Head of caudate nucleus (tissue), 42 donors: ENCODE measurements at regions not wholly inside any gene's neighbourhood (a gene's known extent, or its start where the extent isn't known, plus 50 kb on each side); places are given as distances from the start of the nearest gene placed in this dataset.
A peak's percentile ranks its signal among the peaks of the same experiment; 100 is the strongest.
"Not testable (repeated sequence)": the region's sequence is repeated elsewhere in the genome, so short reads cannot be mapped to it uniquely, and the experiment has no call there.

Experiments used
- DNase-seq, 42 donors: peaks; one replicate each; pipeline versions ENCODE4 v3.0.0 to v3.0.0-alpha.2; 2020 to 2021; ENCODE audit warnings: mixed read lengths in 7 of 42
- intact Hi-C: fragments of 100-400 bp; cut with DNase I; formaldehyde crosslinking; loops from one replicate; pipeline ENCODE4 v1.15.0; 2022

DNA sequence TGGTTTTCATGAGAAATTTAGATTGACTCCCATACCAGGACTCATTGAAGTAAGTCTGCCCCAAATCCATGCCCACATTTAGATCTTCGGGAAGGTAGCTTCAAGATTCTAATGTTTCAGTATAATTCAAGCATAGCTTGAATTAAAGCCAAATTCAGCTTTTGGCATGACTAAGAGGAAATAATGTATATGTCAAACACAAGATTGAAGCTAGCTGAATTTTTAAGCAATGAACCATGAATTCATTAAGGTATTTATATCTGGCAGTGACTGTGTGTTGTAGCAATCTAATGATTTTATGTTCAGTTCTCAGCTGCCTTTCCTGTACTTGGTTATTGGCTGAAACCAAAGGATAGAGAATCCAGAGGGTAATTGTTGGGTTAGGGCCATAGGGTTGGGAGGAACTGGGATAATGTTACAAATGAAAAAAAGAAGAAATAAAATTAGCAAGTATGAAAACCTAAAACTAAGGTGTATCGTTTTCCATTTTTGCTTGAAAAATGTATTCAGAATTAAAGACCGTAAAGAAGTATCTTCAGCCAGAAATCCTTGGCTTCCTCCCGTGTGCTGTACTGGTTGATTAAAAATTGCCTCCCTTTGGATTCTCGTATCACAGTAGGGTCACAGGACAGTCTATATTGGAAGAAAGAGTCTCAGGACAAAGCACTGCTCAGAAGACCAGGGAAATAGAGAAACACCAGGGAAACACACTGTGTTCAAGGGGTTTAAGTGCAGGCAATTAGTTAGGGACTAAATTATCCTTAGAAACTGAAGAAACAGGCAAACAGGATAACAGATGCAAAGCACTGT lies 119.0 kb upstream of the FN1 start:
- intact Hi-C loops, result no loop called here
- DNase-seq, result no peak

- intact Hi-C loops, result no loop called here
- DNase-seq, result no peak
Observed at GRCh38 chr2:215553946-215554345, 118.1 kb upstream of the FN1 start.

- no peak for DNase-seq
- intact Hi-C loops, result no loop called here
Observed at GRCh38 chr2:215552144-215552580, 116.3 kb upstream of the FN1 start.

- intact Hi-C loops, result no loop called here
- no peak for DNase-seq
Observed at GRCh38 chr2:215550331-215550730, 114.5 kb upstream of the FN1 start.

GRCh38 chr2:215548714-215549113 lies 112.8 kb upstream of the FN1 start:
- intact Hi-C loops, result no loop called here
- DNase-seq, result no peak

DNA sequence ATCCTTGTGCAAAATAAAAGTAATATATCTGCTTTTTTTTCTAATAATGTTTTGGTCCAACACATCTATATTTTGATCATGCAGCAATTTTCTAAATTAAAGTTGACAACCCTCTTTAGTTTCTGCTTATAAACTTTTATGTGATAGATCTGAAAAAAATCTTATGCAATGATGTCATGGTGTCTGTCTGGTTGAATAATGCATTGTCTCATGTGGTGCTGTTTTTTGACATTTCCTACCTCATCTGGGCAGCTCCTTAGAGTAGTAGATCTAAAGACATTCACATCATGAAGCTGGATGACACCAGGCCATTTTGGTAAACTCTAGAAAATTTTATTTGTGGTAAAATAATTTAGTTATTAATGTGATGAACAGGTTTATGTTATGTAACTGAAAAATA lies 106.8 kb upstream of the FN1 start:
- DNase-seq, result no peak
- intact Hi-C loops, result no loop called here

DNA sequence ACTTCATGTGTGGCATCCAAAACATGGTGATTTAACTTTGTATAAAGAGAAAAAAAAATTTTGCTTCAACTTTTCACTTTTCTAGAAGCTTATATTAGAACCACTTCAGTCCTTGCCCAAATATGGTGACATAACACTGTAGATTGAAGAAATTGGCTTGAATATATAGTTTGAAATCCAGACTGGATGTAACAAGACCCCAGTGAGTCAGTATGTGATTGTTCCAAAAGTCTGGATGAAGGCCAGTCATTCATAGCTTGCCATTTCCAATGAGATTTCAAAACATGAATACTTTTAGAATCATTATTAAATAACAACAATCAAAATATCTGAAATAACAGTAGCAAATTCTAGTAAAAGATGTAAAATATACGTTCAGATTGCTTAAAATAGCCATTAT lies 104.8 kb upstream of the FN1 start:
- no peak for DNase-seq
- intact Hi-C loops, result no loop called here

DNA sequence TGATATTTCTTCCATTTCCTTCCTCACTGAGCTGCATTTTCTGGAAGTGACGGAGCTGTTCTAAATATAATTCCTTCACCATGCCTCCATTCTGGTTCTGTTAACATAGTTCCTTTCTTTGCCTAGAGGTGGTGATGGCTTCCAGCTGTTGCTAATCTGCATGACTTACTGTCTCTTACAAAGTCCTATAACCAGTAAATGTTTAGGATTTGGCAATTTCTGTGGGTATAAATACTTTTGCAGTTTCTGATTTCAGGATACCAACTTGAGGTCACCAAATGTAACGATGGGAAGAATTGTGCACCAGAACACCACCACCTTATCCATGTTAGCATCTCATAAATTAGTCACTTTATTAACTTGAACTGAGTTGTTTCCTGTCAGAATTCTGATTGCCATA lies 101.7 kb upstream of the FN1 start:
- DNase-seq, result no peak
- intact Hi-C loops, result no loop called here

DNA sequence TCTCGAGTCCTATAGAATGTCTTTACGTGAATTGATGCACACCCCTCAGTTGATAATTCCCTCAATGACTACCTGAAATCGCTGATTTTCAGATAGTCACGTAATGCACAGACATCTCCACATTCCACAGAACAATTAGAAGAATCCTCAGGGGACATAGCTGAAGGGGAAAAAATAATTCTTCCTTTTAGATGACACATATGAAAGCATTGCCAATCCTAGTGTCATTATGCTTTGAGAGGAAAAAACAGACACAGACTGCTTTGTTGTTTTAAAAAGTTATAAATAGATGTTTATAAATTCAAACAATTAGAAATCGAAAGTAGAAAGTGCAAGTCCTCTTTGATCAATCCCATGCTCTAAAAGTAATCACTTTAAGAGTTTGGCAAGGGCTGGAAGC lies 100.6 kb upstream of the FN1 start:
- intact Hi-C loops, result no loop called here
- no peak for DNase-seq

DNA sequence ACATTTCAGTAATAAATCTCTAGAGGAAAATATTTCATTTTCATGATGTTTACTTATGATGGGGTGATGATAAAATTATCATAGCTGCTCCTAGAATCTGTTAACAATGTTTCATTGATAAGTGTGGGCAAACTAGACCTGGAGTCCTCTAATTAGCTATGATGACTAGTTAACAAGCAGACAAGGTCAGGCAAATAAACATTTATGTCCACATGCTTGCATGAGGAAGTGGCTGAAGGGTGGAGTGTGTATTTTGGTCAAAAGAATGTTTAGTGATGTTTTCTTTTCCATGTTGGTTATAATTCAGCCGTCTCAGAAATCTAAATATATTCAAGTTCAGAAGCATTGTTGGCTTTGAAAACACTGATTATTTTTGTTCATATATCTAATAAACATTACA lies 99.9 kb upstream of the FN1 start:
- DNase-seq, result no peak
- intact Hi-C loops, result no loop called here

GRCh38 chr2:215535125-215535668 lies 99.3 kb upstream of the FN1 start:
- no peak for DNase-seq
- intact Hi-C loops, result no loop called here

DNA sequence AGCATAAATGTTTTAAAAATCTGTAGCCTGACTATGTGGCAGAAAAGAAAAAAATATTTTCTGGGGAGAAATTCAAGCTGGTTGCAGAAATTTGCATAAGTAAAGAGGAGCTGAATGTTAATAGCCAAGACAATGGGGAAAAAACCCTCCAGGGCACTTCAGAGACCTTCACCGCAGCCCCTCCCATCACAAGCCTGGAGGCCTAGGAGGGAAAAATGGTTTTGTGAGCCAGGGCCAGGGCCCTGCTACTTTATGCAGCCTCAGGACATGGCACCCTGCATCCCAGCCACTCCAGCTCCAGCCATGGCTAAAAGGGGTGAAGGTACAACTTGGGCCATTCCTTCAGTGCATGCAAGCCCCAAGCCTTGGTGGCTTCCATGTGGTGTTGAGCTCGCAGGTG lies 97.8 kb upstream of the FN1 start:
- intact Hi-C loops, DNase-seq: not testable (repeated sequence)

DNA sequence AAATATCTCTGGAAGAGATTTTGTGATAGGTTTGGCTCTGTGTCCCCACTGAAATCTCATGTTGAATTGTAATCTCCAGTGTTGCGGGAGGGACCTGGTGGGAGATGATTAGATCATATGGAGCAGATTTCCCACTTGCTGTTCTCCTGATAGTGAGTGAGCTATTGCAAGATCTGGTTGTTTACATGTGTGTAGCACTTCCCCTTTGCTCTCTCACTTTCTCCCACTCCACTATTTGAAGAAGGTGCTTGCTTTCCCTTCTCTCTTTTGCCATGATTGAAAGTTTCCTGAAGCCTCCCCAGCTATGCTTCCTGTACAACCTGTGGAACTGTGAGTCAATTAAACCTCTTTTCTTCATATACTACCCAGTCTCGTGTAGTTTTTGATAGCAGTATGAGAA lies 97.0 kb upstream of the FN1 start:
- no peak for DNase-seq

DNA sequence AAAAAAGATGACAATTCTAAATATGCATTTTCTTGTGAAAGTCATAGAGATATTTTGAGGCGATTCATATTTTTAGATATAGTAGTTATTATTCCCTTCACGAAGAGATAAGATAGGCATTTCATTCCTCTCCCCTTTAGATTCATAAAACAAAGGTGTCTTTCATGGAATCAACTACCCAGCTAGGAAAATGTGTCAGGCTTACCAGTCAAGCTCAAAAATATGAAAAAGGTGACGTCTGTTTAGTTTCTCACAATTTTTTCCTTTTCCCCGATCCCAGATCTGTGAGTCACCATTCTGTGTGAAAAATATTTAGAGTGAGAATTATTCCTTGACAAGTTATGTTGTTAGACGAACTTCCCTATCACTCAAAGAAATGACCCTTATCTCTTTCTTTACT lies 95.4 kb upstream of the FN1 start:
- no peak for DNase-seq
- intact Hi-C loops, result no loop called here

More for the DNA sequence above, 97.0 kb upstream of the FN1 start:
- intact Hi-C loops, result no loop called here

DNA sequence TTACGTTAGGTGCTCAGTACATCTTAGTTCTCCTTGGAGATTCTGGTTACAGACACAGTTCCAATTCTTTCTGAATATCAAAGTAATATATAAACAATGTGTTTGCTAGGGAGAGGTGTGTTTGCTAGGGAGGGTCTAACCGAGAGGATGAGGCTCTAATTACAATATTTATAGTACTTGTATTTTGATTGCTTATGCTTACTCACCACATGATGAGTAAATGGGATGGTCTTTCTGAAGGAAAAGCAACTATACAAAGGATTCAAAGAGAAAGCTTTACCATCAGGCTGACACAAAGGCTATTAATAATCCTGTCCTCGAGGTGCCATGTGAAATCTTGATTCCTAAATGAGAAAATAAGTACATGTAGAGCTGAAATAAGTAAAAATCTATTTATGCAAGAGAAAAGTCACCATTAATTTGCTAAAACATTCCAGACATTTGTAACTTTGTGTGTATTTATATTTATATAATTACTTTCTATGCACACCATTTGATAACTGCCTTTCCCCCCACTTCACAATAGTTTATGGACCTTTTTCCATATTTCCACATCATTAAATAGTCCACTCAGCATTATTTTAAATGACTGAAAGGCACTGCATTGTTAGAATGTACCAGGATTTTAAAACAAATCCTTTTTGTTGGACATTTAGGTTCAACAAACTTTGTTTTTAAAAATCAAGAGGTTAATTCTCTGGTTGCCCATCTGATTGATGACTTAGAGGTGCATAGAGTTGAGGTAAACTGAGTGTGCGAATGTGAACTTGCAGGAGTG lies 94.5 kb upstream of the FN1 start:
- intact Hi-C loops, result no loop called here
- no peak for DNase-seq

DNA sequence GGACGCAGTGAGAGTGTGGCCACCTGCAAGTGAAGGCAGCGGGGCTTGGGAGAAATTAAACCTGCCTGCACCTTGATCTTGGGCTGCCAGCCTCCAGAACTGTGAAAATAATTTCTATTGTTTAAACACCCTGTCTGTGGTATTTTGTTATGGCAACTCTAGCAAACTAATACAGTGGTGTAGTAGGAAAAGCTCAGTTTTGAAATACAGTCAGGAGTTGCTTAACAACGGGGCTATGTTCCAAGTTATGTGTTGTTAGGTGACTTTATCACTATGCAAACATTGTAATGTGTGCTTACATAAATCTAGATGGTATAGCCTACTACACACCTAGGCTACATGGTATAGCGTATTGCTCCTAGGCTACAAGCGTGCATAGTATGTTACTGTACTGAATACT lies 93.4 kb upstream of the FN1 start:
- no peak for DNase-seq
- intact Hi-C loops, result no loop called here

- intact Hi-C loops, result no loop called here
- DNase-seq, result no peak
Observed at GRCh38 chr2:215528555-215528954, 92.7 kb upstream of the FN1 start.

DNA sequence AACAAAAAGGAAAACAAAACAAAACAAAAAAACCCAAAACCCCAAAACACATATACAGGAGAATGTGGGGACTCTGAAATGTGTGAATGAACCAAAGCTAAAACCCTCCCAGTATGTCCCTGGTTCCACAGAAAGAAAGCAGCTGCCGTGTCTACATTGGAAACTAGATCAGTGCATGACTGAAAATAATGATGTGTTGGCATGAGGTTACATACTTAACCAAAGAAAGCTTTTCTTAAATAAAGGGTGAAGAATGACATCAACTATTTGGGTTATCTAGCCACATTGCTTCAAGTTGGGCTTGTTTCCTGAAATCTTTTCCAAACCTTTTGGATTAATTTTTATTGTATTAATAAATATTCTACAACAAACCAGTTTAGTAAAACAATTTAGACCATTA lies 91.9 kb upstream of the FN1 start:
- no peak for DNase-seq
- intact Hi-C loops, result no loop called here

DNA sequence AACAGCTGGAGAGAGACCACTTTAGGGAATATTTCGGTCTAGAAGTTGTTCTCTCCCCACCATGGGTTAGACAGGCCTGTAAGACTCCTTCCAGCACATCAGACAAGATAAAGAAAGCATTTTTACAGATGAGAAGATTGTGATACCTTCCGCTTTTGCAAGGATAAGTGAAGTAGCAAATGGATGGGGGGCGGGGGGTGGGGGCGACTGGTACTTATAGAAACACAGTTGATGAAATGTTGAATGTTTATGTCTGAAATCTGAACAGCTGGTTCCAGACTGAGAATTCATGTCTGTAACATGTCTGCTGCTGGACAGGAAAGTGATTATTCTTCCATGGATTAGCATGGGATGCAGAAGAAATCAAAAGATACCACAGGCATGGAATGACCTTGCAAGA lies 90.5 kb upstream of the FN1 start:
- intact Hi-C loops, result no loop called here
- DNase-seq, result no peak

- peak in 2 of 42 donors; percentile 8 to 38 for DNase-seq
- intact Hi-C loops, result no loop called here
Observed at GRCh38 chr2:215522237-215522636, 86.4 kb upstream of the FN1 start.

DNA sequence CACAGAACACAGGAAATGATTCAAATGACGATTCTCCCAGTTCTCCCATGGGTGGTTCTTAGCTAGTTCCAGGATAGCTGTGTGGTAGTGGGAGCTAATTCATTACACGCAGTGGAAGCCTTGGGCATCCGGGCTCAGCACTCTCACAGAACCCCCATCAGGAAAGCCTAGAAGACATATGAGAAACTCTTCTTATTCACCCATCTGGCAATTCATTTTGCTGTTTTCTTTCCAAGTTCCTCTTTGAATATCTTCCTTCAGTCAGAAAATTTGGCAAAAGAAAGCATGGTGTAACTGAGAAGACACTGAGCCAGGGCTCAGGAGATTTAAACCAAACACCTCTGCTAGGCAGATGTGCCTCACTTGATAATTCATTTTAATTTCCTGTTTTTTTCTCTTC lies 85.2 kb upstream of the FN1 start:
- DNase-seq, result no peak
- intact Hi-C loops, result no loop called here
